HG02885 (cell line): ENCODE measurements at regions not wholly inside any gene's neighbourhood (a gene's known extent, or its start where the extent isn't known, plus 50 kb on each side); places are given as distances from the start of the nearest gene placed in this dataset.

Source experiments
- ATAC-seq: cut with Tn5 transposase; IDR thresholded peaks from one replicate; pipeline ENCODE4 v1.9.1; 2021; ENCODE audit warnings: mild to moderate bottlenecking; ENCODE audit not compliant: unreplicated experiment, poor library complexity

GRCh38 chr2:520663-521340 is 156.4 kb downstream of the TMEM18 start:
- no peak for ATAC-seq

- ATAC-seq: no peak
These were observed 160.3 kb downstream of the TMEM18 start for GRCh38 chr2:516944-517343.

- no peak for ATAC-seq
These were observed 161.1 kb downstream of the TMEM18 start for GRCh38 chr2:516131-516530.

- ATAC-seq: no peak
These were observed 161.6 kb downstream of the TMEM18 start for GRCh38 chr2:515441-516127.

GRCh38 chr2:513981-514706 is 163.1 kb downstream of the TMEM18 start:
- no peak for ATAC-seq

GRCh38 chr2:510839-511238 is 166.4 kb downstream of the TMEM18 start:
- no peak for ATAC-seq

GRCh38 chr2:509888-510287 is 167.3 kb downstream of the TMEM18 start:
- no peak for ATAC-seq

- no peak for ATAC-seq
These were observed 169.1 kb downstream of the TMEM18 start for GRCh38 chr2:508121-508520.

- no peak for ATAC-seq
These were observed 170.3 kb downstream of the TMEM18 start for GRCh38 chr2:506866-507265.

- no peak for ATAC-seq
These were observed 170.8 kb downstream of the TMEM18 start for GRCh38 chr2:506451-506850.

- no peak for ATAC-seq
These were observed 171.3 kb downstream of the TMEM18 start for GRCh38 chr2:505941-506340.

GRCh38 chr2:503288-503999 is 173.8 kb downstream of the TMEM18 start:
- no peak for ATAC-seq

GRCh38 chr2:502831-503230 is 174.4 kb downstream of the TMEM18 start:
- ATAC-seq: no peak

- no peak for ATAC-seq
These were observed 175.5 kb downstream of the TMEM18 start for GRCh38 chr2:501667-502066.

GRCh38 chr2:501130-501529 is 176.1 kb downstream of the TMEM18 start:
- no peak for ATAC-seq

- no peak for ATAC-seq
These were observed 177.5 kb downstream of the TMEM18 start for GRCh38 chr2:499726-500125.

GRCh38 chr2:498493-499178 is 178.6 kb downstream of the TMEM18 start:
- ATAC-seq: no peak

- ATAC-seq: no peak
These were observed 179.3 kb downstream of the TMEM18 start for GRCh38 chr2:497770-498492.

GRCh38 chr2:496729-497128 is 180.5 kb downstream of the TMEM18 start:
- ATAC-seq: no peak
